Fibroblast of villous mesenchyme (primary cell): ENCODE measurements at regions not wholly inside any gene's neighbourhood (a gene's known extent, or its start where the extent isn't known, plus 50 kb on each side); places are given as distances from the start of the nearest gene placed in this dataset.
A peak's percentile ranks its signal among the peaks of the same experiment; 100 is the strongest.

Source experiments
- DNase-seq: peaks from one replicate; pipeline ENCODE4 v3.0.0-alpha.2; 2010; ENCODE audit warnings: low read depth
- H3K4me3 ChIP-seq: 2 replicates; pipeline ENCODE4 v1.5.1; 2011; ENCODE audit warnings: low read depth, mild to moderate bottlenecking, low read length
- TF ChIP-seq, protein P1 (sequence below): IDR thresholded peaks from 2 replicates; pipeline ENCODE4 v1.5.1; 2012; ENCODE audit warnings: low read depth, mild to moderate bottlenecking, low read length; ENCODE audit not compliant: insufficient read depth

DNA sequence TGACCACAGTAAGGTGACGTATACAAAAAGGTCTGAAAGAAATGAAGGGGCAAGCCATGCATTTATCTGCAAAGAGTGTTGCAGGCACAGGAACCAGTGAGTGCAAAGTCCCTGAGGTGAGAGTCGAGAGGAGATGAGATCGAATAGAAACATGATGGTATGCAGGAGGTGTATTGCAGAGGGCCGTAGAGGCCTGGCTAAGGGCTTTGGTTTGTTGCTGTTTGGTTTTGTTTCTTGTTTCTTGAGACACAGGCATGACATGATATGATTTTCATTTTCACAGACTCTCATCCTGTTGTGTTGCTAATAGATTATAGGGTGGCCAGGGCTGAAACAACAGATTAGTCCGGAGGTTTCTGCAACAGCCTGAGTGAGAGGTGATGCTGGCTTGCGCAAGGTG, 80.4 kb downstream of the HSPH1 start:
- no peak overlapping the region for H3K4me3 ChIP-seq
- no peak for DNase-seq
- TF ChIP-seq, protein P1, sequence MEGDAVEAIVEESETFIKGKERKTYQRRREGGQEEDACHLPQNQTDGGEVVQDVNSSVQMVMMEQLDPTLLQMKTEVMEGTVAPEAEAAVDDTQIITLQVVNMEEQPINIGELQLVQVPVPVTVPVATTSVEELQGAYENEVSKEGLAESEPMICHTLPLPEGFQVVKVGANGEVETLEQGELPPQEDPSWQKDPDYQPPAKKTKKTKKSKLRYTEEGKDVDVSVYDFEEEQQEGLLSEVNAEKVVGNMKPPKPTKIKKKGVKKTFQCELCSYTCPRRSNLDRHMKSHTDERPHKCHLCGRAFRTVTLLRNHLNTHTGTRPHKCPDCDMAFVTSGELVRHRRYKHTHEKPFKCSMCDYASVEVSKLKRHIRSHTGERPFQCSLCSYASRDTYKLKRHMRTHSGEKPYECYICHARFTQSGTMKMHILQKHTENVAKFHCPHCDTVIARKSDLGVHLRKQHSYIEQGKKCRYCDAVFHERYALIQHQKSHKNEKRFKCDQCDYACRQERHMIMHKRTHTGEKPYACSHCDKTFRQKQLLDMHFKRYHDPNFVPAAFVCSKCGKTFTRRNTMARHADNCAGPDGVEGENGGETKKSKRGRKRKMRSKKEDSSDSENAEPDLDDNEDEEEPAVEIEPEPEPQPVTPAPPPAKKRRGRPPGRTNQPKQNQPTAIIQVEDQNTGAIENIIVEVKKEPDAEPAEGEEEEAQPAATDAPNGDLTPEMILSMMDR: no peak

DNA sequence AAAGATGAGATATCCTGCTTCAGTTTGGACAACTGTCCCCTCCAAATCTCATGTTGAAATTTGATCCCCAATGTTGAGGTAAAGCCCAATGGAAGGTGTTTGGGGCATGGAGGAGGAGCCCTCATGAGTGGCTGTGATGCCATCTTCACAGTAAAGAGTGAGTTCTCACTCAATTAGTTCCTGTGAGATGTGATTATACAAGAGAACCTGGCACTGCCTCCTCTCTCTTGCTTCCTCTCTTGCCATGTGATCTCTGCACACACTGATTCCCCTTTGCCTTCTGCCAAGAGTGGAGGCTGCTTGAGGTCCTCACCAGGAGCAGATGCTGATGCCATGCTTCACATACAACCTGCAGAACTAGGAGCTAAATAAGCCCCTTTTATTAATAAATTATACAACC, 86.9 kb downstream of the HSPH1 start:
- TF ChIP-seq, protein P1: no peak

DNA sequence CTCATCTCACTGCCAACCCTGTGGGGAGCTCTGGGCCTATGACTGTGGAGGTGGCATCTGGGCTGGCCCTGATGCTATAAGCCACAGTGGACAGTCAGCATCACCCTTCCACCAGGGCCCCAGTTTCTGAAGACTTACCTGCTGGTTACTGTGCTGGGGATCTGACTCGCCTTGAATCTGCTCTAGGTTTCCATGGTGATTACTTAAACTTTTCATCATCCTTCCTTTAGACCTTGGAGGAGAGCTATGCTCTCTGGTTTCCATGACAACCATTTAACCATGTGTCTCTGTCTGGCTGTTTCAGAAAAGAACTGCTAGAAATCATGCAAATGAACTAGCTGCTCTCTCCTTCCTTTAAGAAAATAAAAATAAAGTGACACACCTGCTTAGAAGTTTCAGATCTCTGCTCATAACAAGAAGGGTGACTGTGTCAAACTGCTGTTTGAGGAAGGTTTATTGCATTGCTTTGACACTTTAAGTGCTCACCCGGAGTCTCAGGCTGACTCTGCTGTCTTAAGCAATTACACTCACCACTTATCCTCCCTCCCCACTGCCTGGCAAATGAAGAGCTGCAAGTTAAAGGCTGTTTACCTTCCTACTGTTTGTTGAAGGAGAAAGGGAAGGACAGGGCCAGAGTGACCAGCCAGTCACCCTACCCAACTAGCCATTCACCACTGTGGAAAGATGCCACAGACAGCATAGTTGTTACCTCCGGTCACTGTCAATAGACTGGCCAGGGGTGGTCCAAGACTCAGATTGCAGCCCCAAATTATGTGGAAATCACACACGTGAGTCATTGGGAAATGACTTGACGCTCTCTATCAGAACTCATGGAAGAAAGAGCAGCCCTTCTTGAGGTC, 87.6 kb downstream of the HSPH1 start:
- peak; percentile 70 for DNase-seq
- no peak overlapping the region for H3K4me3 ChIP-seq
- TF ChIP-seq, protein P1: no peak

More for the DNA sequence above, 86.9 kb downstream of the HSPH1 start:
- no peak overlapping the region for H3K4me3 ChIP-seq
- DNase-seq: no peak

DNA sequence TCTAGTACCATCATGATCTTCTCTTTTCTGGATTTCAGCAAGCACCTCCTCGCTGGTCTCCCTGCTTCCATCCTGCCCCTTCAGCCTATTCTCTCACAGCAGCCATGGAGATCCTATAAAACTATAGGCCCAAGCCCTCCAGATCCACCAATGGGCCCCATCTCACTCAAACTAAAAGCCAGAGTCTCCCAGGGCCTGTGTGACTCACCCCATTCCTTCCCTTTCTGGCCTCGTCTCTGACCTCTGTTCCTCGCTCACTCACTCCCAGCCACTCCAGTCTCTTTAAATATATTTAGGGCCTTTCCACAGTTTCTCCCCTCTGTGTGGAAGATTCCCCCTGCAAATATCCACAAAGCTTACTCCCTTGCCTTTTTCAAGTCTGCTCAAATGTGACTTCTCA, 89.7 kb downstream of the HSPH1 start:
- TF ChIP-seq, protein P1: no peak
- H3K4me3 ChIP-seq: no peak overlapping the region
- peak; percentile 20 for DNase-seq

DNA sequence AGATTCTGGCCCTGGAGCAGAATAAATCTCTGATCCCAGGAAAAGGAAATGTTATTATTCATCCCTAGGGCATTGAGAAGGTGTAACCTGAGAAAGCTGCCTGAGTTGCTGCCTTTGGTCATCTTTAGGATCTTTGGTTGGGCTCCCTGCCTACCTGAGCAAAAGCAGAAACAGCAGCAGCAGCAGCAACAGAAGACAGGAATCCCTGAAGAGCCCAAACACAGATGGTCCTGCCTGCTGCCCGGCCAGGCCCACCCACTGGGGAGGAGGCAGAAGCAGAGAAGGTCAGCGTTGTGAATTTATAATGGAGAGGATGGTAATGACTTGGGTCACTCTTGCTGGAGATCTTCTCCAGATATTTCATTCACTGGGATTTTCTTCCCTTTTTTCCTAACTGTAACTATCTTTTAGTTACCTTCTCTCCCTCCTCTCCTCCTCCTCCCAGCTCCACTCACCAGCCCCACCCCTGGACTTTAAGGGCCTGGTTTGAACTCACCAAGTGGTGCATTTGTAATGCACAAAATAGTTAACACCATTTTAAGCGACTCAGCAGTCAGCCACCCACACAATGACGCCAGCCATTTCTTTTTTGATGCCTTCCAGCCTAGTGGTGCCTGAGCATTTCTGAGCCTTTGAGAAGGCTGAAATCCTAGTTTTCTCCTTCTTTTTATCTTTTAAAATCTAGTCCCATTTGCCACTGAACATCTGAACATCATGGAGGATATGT, 91.7 kb downstream of the HSPH1 start:
- TF ChIP-seq, protein P1: no peak
- H3K4me3 ChIP-seq: no peak overlapping the region
- DNase-seq: no peak

DNA sequence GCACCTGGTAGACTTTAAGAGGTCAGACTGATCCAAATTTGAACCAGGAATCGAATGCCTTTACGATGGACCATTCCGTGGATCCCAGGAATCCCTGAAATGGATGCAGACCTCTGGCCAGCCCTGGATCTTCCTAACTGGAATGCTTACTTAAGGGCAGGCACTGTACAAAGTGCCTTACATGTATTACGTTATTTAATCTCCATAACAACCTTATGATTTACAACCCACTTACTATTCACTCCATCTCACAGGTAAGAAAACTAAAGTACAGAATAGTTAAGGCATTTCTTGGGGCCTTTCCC, 93.6 kb downstream of the HSPH1 start:
- DNase-seq: no peak
- TF ChIP-seq, protein P1: no peak
- H3K4me3 ChIP-seq: no peak overlapping the region
